IPS-20b (cell line): ENCODE measurements at regions not wholly inside any gene's neighbourhood (a gene's known extent, or its start where the extent isn't known, plus 50 kb on each side); places are given as distances from the start of the nearest gene placed in this dataset.

Experiments used
- H3K27ac ChIP-seq: one replicate; pipeline ENCODE4 v1.5.1; 2013; ENCODE audit warnings: low read length
- H3K27me3 ChIP-seq: 2 replicates; pipeline ENCODE4 v1.6.1; 2013; ENCODE audit warnings: mild to moderate bottlenecking, low read length, inconsistent platforms; ENCODE audit not compliant: insufficient read depth
- H3K36me3 ChIP-seq: 2 replicates; pipeline ENCODE4 v1.6.1; 2013; ENCODE audit warnings: low read depth, mild to moderate bottlenecking, inconsistent platforms, low read length, moderate library complexity; ENCODE audit not compliant: insufficient read depth
- H3K4me1 ChIP-seq: 2 replicates; pipeline ENCODE4 v1.6.1; 2013; ENCODE audit warnings: mild to moderate bottlenecking, control low read depth, inconsistent platforms, low read length, moderate library complexity; ENCODE audit not compliant: insufficient read depth
- H3K4me3 ChIP-seq: 2 replicates; pipeline ENCODE4 v1.5.1; 2013; ENCODE audit warnings: mild to moderate bottlenecking, low read length, inconsistent platforms
- H3K9ac ChIP-seq: 2 replicates; pipeline ENCODE4 v1.6.1; 2013; ENCODE audit warnings: low read depth, mild to moderate bottlenecking, inconsistent platforms, low read length, moderate library complexity
- H3K9me3 ChIP-seq: 2 replicates; pipeline ENCODE4 v1.6.1; 2013; ENCODE audit warnings: mild to moderate bottlenecking, low read depth, low read length, inconsistent platforms; ENCODE audit not compliant: insufficient read depth

DNA sequence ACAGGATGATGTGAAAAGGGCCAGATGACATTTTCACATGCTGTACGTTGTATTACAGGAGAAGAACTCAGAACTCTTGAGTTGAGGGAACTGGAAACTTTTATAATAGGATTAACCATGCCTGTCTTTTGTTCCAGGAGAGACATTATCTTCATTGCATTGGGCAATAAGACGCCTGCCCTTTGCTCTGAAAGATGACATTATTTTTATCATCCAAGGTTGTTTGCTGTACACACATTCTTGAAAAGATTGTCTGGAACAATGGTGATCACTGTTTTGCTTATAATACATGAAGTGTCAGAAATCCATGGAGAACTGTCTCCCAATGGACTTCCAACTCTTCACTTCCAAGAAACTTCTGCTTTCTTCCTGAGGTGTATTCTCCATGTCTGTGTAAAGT lies 334.6 kb upstream of the B3GAT1 start:
- no peaks in the 10 kb centered on the region for H3K36me3 ChIP-seq
- H3K27me3 ChIP-seq = peaks cover 1% of the 10 kb centered on the region; the same call in 1 of the 2 replicates
- H3K4me3 ChIP-seq = no peak overlapping the region
- no peak overlapping the region for H3K9ac ChIP-seq
- peaks cover 19% of the 10 kb centered on the region for H3K9me3 ChIP-seq
- H3K4me1 ChIP-seq = peaks cover 6% of the 10 kb centered on the region; the same call in 1 of the 2 replicates
- H3K27ac ChIP-seq = no peak overlapping the region

DNA sequence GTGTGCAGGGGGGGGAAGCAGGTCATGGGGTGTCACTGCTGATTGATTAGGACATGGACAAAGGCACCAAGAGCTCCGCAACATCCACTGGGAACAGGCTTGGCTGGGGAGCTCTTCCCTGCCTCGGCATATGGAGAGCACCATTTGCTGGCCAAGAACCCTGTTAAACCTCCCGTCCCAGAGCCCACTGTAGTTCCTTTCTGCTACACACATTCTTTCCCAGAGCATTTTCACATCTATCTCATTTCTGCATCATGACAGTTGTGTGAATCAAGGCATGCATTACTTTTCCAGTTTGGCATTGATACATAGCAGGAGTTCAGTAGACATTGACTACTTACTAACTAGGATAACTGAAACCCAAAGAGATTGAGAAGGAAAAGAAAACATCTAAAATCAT lies 333.4 kb upstream of the B3GAT1 start:
- Histone ChIP-seq H3K4me3 (no peak overlapping the region), H3K27me3 (no peaks in the 10 kb centered on the region), H3K27ac (no peak overlapping the region), H3K9me3 (peaks cover 19% of the 10 kb centered on the region), H3K36me3 (no peaks in the 10 kb centered on the region), H3K4me1 (peaks cover 6% of the 10 kb centered on the region; the same call in 1 of the 2 replicates), H3K9ac (no peak overlapping the region)

DNA sequence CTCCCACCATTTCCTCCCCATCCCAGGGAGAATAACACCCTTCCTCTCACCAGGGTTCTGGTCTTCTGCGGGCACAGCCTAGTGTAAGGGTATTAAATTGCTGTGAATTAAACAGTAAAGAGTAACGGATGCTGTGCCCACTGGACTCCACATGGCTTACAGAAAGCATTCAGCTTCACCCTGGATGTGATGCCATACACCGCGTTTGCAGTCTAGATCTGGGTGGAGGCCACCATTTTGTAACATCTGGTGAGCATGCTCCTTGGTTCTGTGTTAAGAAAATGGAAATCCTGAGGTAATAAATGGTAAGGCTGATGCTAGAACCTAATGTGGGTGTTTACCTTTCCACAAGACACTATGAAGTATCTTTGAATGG lies 331.8 kb upstream of the B3GAT1 start:
- Histone ChIP-seq H3K4me3 (no peak overlapping the region), H3K4me1 (no peaks in the 10 kb centered on the region), H3K36me3 (no peaks in the 10 kb centered on the region), H3K27me3 (no peaks in the 10 kb centered on the region), H3K9me3 (peaks cover 18% of the 10 kb centered on the region), H3K27ac (no peak overlapping the region), H3K9ac (no peak overlapping the region)

DNA sequence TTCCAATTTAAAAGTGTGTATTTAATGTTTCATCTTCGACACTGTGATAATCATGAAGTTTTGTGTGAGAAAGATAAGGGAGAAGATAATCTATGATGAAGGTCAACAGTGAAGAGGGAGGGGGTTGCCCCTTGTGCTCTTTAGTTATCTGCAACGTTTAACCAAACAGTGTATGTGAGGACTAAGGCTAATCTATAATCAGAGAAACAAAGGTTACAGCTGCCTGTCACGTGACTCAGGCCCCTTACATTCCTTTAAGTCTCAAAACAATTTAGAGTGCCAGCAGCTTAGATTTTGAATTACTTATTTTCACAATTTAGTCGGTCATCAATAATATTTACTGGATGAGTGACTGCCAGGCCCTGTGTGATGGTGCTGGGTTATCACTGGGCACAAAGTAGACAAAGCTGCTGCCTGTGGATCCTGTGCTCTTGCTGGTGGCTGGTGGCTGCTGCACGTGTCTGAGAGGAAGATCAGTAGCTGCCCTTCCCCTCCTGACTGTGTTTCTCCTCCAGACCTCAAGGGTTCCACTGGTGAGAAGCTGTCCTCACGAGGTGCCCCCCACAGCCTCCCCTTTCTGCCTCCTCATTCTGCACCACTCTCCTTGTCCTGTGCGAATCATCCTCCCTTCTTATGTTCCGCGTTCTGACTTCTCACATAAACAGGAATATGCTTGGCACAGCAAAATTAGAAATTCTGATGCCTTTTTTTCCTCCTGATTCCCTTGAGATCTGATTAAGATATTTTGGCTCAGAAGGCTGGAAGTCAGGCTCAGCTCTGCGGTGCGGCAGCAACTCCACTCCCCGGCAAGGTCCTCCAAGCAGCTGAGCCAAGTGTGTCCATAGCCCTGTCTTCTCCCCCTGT lies 331.1 kb upstream of the B3GAT1 start:
- Histone ChIP-seq H3K27ac (no peak overlapping the region), H3K4me1 (peaks cover 1% of the 10 kb centered on the region; the same call in 1 of the 2 replicates), H3K4me3 (no peak overlapping the region), H3K9me3 (peaks cover 12% of the 10 kb centered on the region), H3K9ac (no peak overlapping the region), H3K36me3 (no peaks in the 10 kb centered on the region), H3K27me3 (no peaks in the 10 kb centered on the region)

DNA sequence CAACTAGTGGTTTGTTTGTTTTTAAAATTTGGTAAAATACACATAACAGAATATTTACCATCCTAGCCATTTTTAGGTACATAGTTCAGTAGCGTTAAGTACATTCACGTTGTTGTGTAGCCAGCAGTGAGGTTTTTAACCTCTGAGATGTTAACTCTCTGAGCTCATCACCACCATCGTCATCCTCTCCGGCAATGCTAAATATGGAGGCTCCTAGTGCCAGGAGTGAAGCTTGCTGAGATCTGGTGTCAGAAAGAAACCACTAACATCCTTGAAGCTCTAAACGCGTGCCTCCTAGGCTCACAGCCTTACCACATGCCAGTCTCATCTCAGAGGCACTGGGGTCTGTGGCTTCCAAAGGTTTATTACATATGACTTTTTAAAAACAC lies 330.2 kb upstream of the B3GAT1 start:
- Histone ChIP-seq H3K4me3 (no peak overlapping the region), H3K9ac (no peak overlapping the region), H3K9me3 (peaks cover 2% of the 10 kb centered on the region; the same call in 1 of the 2 replicates), H3K27me3 (no peaks in the 10 kb centered on the region), H3K27ac (no peak overlapping the region), H3K4me1 (peaks cover 3% of the 10 kb centered on the region; the same call in 1 of the 2 replicates), H3K36me3 (no peaks in the 10 kb centered on the region)

DNA sequence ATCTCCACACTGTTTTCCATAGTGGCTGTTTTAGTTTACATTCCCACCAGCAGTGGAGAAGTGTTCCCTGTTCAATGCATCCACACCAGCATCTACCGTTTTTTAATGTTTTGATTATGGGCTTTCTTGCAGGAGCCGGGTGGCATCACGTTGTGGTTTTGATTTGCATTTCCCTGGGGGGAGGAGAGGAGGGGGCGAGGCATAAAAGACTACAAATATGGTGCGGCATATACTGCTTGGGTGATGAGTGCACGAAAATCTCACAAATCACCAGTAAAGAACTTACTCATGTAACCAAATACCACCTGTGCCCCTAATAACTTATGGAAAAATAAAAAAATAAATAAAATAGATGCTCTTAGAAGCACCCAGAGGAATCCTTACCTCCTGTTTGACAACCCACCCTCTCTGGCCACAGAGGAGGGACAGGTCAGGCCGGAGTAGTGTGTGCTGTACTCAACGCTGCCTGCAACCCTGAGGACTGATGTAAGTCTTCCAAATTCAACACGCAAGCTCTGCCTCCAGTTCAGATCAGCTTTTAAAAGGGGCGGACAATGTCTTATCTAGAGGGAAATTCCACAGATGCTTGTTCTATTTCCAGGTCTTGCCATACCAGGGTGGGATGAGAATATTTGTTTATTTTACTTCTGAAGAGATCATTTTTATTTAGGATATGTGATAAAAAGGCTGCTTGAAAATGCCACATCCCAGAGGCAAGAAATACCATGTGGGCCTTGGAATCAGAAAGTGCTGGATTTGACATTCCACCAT lies 329.6 kb upstream of the B3GAT1 start:
- H3K4me3 ChIP-seq = no peak overlapping the region
- no peak overlapping the region for H3K27ac ChIP-seq
- H3K9ac ChIP-seq = no peak overlapping the region
- no peaks in the 10 kb centered on the region for H3K36me3 ChIP-seq
- peaks cover 3% of the 10 kb centered on the region; the same call in 1 of the 2 replicates for H3K4me1 ChIP-seq
- H3K9me3 ChIP-seq = no peaks in the 10 kb centered on the region
- no peaks in the 10 kb centered on the region for H3K27me3 ChIP-seq

DNA sequence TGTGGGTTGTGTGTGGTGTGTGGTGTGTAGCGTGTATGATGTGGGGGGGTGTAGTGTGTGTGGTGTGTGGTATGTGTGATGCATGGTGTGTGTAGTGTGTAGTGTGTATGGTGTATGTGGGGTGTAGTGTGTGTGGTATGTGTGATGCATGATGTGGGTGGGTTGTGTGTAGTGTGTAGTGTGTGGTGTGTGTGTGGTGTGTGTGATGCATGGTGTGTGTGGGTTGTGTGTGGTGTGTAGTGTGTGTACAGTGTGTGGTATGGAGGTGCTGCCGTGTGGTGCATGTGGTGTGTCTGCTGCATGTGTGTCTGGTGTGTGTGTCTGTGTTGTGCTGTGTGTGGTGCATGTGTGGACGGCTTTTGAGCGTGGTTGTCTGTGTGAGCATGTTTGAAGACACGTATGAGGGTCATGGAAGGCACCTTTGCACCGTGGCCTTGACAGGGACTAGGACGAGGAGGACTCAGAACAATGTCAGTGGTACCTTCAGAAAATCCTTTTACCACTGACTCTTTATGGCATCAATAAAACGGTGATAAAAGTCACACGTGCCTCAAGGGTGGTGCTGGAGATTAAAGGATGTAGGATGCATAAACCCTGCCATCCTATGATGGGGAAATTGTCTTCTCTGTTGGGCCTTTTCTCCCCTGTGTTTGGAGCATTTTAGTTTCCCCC lies 328.7 kb upstream of the B3GAT1 start:
- H3K36me3 ChIP-seq = no peaks in the 10 kb centered on the region
- H3K4me3 ChIP-seq = no peak overlapping the region
- no peak overlapping the region for H3K27ac ChIP-seq
- H3K4me1 ChIP-seq = peaks cover 3% of the 10 kb centered on the region; the same call in 1 of the 2 replicates
- H3K9ac ChIP-seq = no peak overlapping the region
- H3K27me3 ChIP-seq = no peaks in the 10 kb centered on the region
- no peaks in the 10 kb centered on the region for H3K9me3 ChIP-seq

DNA sequence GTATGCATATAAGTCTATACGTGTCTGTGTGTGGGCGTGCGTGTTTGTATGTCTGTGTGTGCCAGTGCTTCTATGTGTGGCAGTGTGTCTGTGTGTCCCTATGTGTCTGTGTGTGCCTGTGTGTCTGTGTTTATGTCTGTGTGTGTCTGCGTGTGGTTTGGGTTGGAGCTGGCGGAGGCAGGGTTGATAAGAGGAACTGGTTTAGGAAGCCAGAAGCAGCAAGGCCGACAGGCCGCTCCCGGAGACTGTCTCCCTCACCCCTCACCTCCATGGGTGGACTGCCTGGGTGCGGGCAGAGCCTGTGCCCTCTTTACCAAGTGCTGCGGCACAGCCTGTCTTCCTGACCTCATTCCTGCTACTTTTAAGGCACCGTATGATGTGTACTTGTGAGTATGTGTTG lies 327.1 kb upstream of the B3GAT1 start:
- peaks cover 3% of the 10 kb centered on the region; the same call in 1 of the 2 replicates for H3K4me1 ChIP-seq
- H3K27me3 ChIP-seq = no peaks in the 10 kb centered on the region
- H3K36me3 ChIP-seq = no peaks in the 10 kb centered on the region
- H3K27ac ChIP-seq = no peak overlapping the region
- no peak overlapping the region for H3K4me3 ChIP-seq
- no peaks in the 10 kb centered on the region for H3K9me3 ChIP-seq
- no peak overlapping the region for H3K9ac ChIP-seq

DNA sequence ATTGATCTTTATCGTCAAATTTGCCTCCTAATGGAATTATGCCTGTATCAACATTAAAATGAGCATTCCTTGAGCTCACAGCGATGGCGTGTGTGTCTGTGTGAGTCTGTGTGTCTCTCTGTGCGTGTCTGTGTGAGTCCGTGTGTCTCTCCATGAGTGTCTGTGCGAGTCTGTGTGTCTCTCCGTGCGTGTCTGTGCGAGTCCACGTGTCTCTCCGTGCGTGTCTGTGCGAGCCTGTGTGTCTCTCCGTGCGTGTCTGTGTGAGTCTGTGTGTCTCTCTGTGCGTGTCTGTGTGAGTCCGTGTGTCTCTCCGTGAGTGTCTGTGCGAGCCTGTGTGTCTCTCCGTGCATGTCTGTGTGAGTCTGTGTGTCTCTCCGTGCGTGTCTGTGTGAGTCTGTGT lies 326.5 kb upstream of the B3GAT1 start:
- peaks cover 3% of the 10 kb centered on the region; the same call in 1 of the 2 replicates for H3K4me1 ChIP-seq
- no peak overlapping the region for H3K27ac ChIP-seq
- H3K4me3 ChIP-seq = no peak overlapping the region
- H3K27me3 ChIP-seq = no peaks in the 10 kb centered on the region
- H3K9me3 ChIP-seq = no peaks in the 10 kb centered on the region
- H3K36me3 ChIP-seq = no peaks in the 10 kb centered on the region
- H3K9ac ChIP-seq = no peak overlapping the region

DNA sequence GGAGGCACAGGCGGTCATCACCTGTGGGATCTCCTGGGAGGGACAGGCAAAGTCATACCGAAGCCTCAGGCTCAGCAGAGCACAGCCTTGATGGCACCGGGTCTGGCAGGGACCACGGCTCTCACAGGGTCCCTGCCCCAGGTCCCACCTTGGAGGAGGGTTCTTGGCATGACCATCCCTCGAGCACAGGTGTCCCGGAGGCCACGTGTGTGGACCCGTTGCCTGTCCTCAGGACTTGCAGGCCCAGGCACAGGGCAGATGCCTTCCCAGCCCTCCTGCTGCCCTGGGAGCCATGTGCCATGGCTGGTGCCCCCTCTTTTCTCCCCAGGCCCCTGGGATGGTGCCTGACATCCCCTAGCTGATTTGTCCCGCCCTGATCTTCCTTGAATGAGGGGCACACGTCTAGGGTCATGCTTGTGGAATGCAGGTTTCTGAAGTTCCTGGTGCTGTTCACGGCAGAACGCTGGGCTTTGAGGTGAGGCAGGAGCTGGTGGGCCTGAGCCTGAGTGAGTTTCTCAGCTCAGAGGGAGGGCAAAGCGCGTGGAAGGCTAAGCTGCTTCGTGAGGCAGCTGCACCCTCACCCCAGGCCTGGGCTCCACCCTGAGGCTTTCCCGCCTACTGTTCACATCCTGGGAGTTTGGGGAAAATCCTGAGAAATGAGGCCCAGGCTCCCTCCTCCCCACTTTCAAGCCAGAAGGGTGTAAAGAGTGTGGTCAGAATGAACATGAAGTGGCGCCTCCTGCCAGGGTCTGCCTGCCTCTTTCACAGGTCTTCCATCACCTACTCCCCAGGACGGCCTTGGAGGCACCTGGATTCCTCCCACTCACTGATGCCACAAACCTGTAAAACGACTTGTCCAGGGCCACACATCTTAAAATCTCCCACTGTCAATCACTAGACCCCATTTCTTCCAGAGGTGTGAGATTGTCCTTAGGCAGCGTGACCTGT lies 325.8 kb upstream of the B3GAT1 start:
- Histone ChIP-seq H3K4me3 (no peak overlapping the region), H3K9ac (peak overlapping the region; percentile 41; the same call in 1 of the 2 replicates), H3K4me1 (peaks cover 3% of the 10 kb centered on the region; the same call in 1 of the 2 replicates), H3K9me3 (no peaks in the 10 kb centered on the region), H3K27ac (no peak overlapping the region), H3K36me3 (no peaks in the 10 kb centered on the region), H3K27me3 (no peaks in the 10 kb centered on the region)
